ENCODE measurements at regions not wholly inside any gene's neighbourhood (a gene's known extent, or its start where the extent isn't known, plus 50 kb on each side); places are given as distances from the start of the nearest gene placed in this dataset.
"Not testable (repeated sequence)": the region's sequence is repeated elsewhere in the genome, so short reads cannot be mapped to it uniquely, and the experiment has no call there.

- DNase-seq (ENCODE audit: low read depth in 2 of 3, low spot score in 2 of 3): no peak
Observed at GRCh38 chr14:83607682-83608081, 1922.3 kb upstream of the FLRT2 start.

GRCh38 chr14:83611491-83611890 is 1918.5 kb upstream of the FLRT2 start:
- no peak for DNase-seq (ENCODE audit: low read depth in 2 of 3, low spot score in 2 of 3)

- DNase-seq (ENCODE audit: low read depth in 2 of 3, low spot score in 2 of 3): no peak
Observed at GRCh38 chr14:83611906-83612390, 1918.0 kb upstream of the FLRT2 start.

GRCh38 chr14:83614956-83615355 is 1915.0 kb upstream of the FLRT2 start:
- DNase-seq (ENCODE audit: low read depth in 2 of 3, low spot score in 2 of 3): no peak

GRCh38 chr14:83624541-83624940 is 1905.4 kb upstream of the FLRT2 start:
- no peak for DNase-seq (ENCODE audit: low read depth in 2 of 3, low spot score in 2 of 3)

- DNase-seq (ENCODE audit: low read depth in 2 of 3, low spot score in 2 of 3): no peak
Observed at GRCh38 chr14:83632375-83632774, 1897.6 kb upstream of the FLRT2 start.

GRCh38 chr14:83638748-83639504 is 1891.0 kb upstream of the FLRT2 start:
- DNase-seq (ENCODE audit: low read depth in 2 of 3, low spot score in 2 of 3): no peak

- DNase-seq (ENCODE audit: low read depth in 2 of 3, low spot score in 2 of 3): not testable (repeated sequence)
Observed at GRCh38 chr14:83639505-83639875, 1890.5 kb upstream of the FLRT2 start.

GRCh38 chr14:83646228-83646627 is 1883.7 kb upstream of the FLRT2 start:
- DNase-seq (ENCODE audit: low read depth in 2 of 3, low spot score in 2 of 3): no peak

- no peak for DNase-seq (ENCODE audit: low read depth in 2 of 3, low spot score in 2 of 3)
Observed at GRCh38 chr14:83660597-83660996, 1869.3 kb upstream of the FLRT2 start.

- DNase-seq (ENCODE audit: low read depth in 2 of 3, low spot score in 2 of 3): no peak
Observed at GRCh38 chr14:83664389-83664788, 1865.6 kb upstream of the FLRT2 start.

- DNase-seq (ENCODE audit: low read depth in 2 of 3, low spot score in 2 of 3): no peak
Observed at GRCh38 chr14:83689265-83689664, 1840.7 kb upstream of the FLRT2 start.

GRCh38 chr14:83697099-83697498 is 1832.8 kb upstream of the FLRT2 start:
- DNase-seq (ENCODE audit: low read depth in 2 of 3, low spot score in 2 of 3): no peak

- DNase-seq (ENCODE audit: low read depth in 2 of 3, low spot score in 2 of 3): no peak
Observed at GRCh38 chr14:83702619-83703018, 1827.3 kb upstream of the FLRT2 start.

- no peak for DNase-seq (ENCODE audit: low read depth in 2 of 3, low spot score in 2 of 3)
Observed at GRCh38 chr14:83706231-83706954, 1823.6 kb upstream of the FLRT2 start.

- DNase-seq (ENCODE audit: low read depth in 2 of 3, low spot score in 2 of 3): no peak
Observed at GRCh38 chr14:83707056-83707455, 1822.9 kb upstream of the FLRT2 start.

- DNase-seq (ENCODE audit: low read depth in 2 of 3, low spot score in 2 of 3): no peak
Observed at GRCh38 chr14:83709116-83709515, 1820.8 kb upstream of the FLRT2 start.

GRCh38 chr14:83711046-83711445 is 1818.9 kb upstream of the FLRT2 start:
- no peak for DNase-seq (ENCODE audit: low read depth in 2 of 3, low spot score in 2 of 3)

GRCh38 chr14:83712418-83713129 is 1817.4 kb upstream of the FLRT2 start:
- no peak for DNase-seq (ENCODE audit: low read depth in 2 of 3, low spot score in 2 of 3)

GRCh38 chr14:83713732-83714131 is 1816.2 kb upstream of the FLRT2 start:
- DNase-seq (ENCODE audit: low read depth in 2 of 3, low spot score in 2 of 3): no peak

- no peak for DNase-seq (ENCODE audit: low read depth in 2 of 3, low spot score in 2 of 3)
Observed at GRCh38 chr14:83714151-83714550, 1815.8 kb upstream of the FLRT2 start.

- DNase-seq (ENCODE audit: low read depth in 2 of 3, low spot score in 2 of 3): not testable (repeated sequence)
Observed at GRCh38 chr14:83719435-83719834, 1810.5 kb upstream of the FLRT2 start.

Data from activated CD8-positive, alpha-beta memory T cell treated with anti-CD3 and anti-CD28 coated beads for 48 hours (primary cell).